GM18499 (cell line): ENCODE measurements at regions not wholly inside any gene's neighbourhood (a gene's known extent, or its start where the extent isn't known, plus 50 kb on each side); places are given as distances from the start of the nearest gene placed in this dataset.
"Not testable (repeated sequence)": the region's sequence is repeated elsewhere in the genome, so short reads cannot be mapped to it uniquely, and the experiment has no call there.

ENCODE experiments used
- ATAC-seq: cut with Tn5 transposase; IDR thresholded peaks from one replicate; pipeline ENCODE4 v1.9.1; 2021; ENCODE audit warnings: moderate number of reproducible peaks; ENCODE audit not compliant: insufficient read depth, unreplicated experiment

DNA sequence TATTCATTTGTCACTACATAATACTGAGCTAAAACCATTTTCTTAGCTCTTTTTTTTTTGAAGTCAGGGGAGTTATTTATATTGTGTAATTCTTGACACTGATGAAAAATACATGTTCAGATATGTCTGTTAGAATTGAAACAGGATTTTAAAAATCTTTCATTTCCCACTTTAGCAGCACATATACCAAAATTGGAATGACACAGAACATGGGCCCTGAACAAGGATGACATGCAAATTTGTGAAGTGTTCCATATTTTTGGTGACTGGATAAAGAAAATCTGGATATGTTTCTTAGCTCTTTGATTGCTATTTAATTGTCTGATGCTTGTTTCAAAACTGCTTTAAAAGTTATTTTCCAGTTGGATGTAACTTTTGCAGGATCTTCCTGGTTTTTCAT lies 1963.9 kb upstream of the LRRTM1 start:
- ATAC-seq, result no peak

DNA sequence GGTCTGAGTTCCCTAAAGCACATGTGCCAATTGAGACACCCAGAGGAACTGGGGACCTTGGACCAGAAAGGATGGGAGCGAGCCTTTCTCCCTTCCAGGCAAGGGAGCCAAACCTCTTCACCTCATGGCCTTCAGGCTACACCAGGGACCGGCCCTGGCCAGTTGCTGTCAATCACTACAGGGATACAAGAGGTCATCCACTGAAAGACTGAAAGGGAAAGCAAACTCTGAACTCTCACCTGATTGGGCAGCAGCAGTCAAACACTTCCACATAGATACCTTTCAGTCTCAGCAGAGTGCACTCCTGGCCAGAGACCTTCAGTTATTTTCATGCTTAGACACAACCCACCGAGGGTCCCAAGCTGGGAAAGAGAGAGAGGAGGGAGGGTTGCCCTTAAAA lies 1956.0 kb upstream of the LRRTM1 start:
- no peak for ATAC-seq

DNA sequence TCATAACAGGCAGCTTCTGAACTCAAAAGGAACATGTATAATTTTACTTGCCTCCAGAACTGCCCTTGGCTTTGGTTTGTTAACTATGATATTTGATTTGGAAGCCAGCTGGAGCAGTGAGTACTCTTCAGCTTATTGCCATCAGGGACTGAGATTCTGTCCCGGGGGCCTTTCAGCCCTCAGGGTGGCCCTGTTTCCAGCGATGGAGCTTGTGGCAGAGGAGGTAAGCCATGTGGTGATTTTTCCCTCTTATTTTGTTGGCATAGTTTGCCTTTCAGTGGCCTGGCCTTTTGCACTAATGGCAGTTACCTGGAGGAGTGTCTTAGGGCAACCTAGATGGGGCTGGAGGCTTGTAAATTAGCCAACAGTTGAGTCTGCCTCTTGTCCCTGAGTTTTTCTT lies 1955.0 kb upstream of the LRRTM1 start:
- no peak for ATAC-seq

DNA sequence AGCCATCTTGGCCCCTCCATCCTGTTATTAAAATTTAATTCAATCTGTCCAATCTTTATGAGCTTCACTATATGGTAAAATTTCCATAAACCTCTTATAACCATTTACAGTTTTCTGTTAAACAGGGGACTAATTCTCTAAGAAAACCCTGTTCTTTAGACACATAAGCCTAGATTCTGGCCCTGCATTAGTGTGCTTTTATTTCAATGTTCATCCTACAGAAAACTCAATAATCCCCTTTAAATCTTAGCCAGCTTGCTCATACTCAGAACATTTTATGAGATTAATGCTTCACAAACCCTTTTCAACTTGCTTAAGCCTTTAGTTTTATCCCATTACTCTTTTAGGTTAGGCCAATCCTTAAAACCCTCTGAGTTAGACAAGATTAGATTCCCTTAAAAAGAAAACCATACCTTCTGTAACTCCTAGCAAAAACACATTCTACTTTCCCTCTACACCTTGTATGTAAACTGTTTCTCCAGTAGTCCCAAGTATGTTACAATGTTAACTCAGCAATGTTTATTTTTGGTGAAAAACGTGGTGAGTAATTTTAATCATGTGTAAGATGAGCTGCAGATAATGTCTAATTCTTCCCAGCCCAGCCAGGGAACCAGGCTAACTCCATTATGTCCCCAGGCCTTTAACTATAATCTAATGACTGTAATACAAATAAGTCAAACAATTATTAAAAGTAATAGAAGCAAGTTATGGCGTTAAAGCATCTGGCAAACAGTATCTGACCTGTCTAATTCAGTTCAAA lies 1953.4 kb upstream of the LRRTM1 start:
- no peak for ATAC-seq

DNA sequence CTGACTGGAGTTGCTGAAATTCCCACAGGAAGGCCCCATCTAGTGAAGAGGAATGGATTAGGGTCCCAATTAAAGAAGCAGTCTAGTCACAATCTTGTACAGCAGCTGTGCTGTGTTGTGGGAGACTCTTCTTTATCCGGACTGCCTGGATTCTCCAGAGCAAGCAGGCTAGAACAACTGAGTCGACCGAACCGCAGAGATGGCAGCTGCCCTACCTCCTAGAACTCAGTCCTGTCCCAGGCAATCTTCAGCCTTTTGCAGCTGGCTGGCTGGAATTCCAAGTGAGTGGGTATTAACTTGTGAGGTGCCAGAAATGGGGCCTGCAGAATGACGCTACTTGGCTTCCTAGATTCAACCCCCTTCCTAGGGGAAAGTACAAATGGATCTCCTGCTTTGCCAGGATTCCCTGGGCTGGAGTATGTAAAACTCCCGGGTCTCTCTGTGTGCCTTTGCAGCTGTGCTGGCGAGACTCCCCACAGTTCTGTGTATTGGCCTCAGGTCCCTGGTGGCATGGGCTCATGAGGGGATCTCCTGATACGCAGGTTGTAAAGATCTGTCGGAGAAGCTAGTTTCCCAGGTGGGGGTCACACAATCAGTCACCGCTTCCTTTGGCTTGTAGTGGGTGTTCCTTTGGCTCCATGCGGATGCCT lies 1952.6 kb upstream of the LRRTM1 start:
- no peak for ATAC-seq

DNA sequence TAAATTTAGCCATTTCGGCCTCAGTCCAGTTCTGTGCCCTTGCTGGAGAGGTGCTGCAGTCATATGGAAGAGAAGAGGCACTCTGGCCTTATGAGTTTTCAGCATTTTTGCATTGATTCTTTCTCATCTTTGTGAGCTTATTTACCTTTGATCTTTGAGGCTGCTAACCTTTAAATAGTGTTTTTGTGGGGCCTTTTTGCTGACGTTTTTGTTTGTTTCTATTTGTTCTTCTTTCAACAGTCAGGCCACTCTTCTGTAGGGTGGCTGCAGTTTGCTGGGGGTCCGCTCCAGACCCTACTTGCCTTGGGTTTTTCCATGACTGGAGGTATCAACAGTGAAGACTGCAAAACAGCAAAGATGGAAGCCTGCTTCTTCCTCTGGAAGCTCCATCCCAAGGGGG lies 1951.7 kb upstream of the LRRTM1 start:
- no peak for ATAC-seq

DNA sequence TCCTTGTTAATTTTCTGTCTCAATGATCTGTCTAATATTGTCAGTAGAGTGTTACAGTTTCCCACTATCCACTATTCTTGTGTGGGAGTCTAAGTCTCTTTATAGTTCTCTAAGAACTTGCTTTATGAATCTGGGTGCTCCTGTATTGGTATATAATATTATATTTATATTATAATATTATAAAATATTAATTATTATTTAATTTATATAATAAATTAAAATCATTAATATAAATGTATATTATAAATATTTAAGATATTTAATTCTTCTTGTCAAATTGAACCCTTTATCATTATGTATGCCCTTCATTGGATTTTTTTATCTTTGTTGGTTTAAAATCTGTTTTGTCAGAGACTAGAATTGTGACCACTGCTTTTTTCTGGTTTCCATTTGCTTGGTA lies 1950.2 kb upstream of the LRRTM1 start:
- ATAC-seq, result no peak

DNA sequence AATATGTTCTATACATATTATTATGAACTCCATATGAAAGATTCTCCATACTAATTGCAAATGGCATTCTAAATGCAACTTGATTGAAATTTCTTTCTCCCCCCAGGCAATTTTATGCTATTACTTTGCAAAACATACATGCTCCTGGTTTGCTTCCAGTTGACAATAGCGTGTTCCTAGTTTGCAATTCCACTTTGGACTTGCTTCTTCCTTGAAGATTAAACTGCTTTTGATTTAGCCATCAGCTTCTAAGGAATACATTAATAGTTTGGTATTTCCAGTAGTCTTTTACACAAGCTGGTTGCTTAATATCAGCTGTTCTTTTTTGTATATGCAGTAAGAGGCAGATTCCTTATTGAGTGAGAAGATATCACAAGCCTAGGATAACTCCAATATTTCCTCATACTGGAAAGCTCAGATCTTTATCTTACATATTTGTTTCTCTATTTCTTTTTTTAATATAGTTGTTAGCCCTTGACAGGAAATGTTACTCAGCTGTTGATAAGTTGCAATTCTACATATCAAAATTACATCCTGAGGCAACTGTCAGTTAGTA lies 1941.7 kb upstream of the LRRTM1 start:
- no peak for ATAC-seq

DNA sequence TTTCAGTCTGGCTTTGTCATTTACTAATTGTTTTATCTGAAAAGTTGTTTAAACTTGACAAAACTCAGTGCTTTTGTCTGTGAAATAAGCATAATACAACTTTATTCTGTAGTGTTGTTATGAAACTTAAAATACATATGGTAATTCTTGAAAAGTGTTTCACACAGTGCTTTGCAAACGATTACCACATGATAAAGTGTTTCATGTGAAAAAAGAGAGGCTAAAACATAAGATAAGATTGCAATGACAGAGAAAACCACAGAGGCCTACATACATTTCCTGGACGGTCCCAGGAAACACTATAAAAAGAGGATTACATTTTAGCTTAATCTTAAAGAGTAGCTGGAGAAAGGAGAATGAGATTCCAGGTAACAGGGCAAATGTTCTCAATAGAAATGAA lies 1934.6 kb upstream of the LRRTM1 start:
- ATAC-seq, result no peak

DNA sequence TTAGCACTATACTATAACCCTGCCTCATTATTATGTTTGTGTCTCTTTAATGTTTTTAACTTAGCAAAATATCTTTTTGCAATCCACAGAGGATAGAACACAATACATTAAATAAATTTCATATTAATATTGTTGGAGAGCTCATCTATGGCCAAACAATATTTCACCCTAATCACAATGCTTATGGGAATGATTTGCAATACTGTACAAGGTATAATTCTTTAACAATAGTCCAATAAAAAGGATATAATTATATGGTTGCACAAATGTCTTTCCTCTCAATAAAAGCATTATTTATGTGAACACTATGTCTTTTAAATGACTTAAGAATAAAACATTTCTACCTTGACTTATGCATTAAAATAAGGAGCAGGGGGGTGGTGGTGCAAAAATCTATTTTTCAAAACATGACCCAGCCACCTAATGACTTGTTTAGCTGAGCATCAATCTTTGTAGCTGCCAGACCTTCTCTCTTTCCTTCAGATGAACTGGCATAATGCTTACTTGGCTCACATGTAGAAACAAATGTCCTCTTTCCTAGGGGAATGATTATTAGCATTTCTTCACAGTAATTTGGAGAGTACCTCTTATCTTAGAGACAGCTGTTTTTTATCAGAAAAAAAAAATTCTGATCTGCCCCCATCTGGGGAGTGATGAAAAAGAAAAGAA lies 1933.6 kb upstream of the LRRTM1 start:
- ATAC-seq, result no peak

DNA sequence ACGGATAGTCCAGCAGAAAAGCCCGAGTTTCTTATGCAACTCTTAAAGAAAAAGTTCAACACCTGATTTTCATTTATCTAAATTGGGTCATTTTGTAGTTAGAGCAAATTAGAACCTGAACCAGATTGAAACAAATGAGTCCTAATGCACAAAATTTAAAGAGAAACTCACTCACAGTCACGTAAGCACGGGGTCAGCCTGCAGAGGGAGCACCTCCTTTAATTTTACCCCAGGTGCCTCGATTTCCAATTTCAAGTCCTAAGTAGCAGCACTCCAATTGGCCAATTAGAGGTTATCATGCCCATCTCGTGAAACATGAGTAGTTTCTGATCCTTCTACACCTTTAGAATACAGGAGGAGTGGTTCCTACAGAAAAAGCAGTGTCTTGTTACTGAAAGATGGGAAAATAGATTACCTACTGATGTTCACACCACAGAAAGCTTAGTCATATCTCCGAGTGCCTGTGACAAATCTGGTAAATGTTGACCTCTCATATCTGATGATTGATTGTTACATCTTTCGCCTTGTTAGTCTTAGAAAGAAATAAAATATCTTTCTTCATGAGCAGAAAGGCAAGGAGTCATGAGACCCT lies 1929.8 kb upstream of the LRRTM1 start:
- ATAC-seq, result no peak

DNA sequence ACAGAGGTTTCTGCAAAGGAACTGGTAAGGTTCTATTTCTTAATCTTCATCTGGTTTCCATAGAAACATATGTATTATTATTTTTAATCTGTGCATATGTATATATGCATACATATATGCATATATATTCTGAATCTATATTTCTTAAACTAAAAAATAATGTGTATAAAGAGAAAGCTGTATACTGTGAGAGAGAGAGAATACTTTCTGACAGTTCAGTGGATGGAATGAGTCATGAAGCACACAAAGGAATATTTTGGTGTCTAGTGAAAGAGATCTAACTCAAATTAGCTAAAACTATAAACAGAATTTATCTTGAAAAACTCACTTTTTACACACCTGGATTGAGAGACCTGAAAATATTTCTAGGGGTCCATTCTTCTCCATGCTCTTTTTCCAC lies 1929.3 kb upstream of the LRRTM1 start:
- ATAC-seq, result no peak

DNA sequence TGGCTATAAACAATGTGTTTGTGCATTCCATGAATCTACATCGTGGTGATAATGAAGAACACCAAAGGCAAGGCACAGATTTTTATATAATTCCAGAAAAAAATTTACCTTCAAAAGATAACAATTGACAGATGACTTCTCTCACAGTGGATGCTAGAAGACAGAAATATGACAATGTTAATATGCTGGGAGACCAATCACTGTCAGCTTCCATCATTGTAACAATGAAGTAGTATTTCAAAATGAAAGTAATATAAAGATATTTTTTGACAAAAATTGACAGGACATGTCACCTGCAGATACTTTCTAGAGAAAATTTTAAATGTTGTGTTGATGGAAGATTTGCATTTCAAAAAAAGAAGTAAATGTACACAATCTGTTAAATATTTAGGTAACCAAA lies 1925.9 kb upstream of the LRRTM1 start:
- ATAC-seq, result no peak

DNA sequence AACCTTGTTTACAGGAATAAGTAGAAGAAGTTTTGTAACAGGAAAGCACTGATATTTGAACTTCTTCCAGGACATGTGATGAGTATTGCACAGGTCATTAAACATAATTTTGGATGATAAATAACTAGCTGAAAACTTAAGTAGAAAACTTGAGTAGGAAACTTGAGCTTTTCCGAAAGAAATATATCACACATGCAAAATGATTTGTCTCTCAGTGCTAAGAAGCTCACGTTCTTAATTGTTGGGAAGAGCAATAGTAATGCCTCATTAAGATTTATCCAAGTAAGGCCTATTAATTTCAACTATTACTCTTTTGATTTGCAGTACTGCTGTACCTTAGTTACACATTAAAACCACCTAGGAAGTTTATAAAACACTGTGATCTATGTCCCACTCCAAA lies 1921.9 kb upstream of the LRRTM1 start:
- ATAC-seq, result no peak

DNA sequence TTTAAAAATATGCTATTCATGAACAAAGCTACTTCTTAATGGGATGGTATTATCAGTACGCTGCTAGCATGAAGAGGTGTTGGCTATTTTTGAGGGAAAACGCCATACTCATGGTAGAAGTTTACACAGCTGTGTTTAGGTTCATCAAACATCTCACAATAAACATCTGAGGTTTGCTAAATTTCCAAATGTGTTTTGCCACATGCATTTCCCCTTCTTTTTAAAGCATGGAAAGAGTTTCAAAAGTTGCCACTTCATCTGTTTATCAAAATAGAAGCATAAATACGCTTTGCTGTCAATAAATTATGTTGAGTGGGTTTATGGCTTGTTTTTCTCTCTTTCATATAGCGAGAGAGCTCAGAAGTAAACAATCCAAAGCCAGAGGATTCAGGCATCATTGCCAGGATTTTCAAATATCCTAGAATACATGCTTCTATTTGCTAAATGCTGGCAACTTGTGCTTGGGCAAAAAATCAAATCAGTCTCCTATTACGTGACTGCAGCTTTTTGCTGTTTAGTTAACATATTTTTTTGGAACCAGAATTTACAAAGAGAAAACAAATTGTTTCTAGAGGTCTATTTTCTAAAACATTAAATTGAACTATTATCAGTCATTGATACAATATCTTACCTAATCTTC lies 1919.9 kb upstream of the LRRTM1 start:
- ATAC-seq, result no peak

DNA sequence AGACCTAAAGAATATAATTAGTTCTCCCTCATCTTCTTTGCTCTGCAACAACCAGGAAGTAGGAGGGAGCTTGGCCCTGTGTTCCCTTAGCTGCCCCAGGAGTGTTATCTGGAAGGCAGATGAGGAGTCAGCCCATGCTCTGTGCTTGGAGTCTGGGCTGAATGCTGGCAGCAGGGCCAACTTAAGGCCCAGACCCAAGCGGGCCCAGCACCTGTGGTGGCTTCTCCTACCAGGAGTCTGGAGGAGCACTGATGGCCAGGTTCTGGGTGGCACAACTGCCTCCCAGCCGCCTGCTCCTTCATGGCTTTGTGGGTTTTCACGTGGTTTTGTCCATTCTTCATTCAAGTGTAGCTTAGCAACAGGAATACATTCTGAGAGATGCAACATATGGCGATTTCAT lies 1910.7 kb upstream of the LRRTM1 start:
- ATAC-seq, result no peak

DNA sequence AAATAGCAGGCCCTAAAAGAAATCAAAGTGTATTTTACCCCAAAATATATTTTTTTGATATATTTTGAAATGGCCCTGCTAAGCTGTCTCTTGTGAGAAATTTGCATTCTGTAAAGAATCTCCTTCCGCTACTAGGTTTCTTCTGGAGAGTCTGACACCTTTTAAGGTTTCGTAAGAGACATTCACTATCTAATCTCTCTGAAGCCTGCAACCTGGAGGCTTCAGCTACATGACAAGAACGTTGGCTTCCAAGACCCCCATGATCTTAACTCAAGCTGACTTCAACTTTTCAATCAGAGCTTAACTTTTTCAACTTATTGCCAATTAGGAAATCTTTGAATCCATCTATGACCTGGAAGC lies 1894.9 kb upstream of the LRRTM1 start:
- no peak for ATAC-seq

DNA sequence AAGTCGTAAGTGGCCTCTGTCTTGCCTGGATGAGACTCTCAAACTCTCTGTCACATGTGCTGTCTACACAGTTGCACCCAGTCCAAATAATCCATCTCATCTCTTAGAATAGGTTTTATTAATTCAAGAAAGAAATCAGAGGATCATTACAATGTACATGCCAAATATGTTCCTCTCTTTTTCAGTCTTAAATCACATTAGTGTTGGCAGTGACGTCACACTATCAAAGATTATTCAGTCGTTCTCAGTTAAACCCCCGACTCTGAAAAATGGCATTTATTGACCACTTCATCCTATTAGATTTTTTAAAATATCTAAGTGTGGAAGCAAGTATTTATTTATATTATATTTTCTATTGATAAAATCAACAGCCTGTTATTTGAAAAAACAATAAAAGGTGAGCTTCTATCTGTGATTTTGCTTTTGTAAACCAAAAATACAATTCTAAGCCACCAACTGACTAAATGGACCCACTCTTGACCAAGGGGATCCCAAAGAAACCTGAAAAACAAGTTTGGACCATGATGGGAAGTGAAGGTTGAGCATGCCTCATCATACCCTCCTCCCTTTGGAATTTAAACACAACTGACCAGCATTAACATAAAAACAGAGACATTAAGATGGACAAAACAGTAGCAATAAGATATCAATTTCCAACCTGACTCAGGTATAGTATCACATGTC lies 1894.4 kb upstream of the LRRTM1 start:
- ATAC-seq, result no peak

DNA sequence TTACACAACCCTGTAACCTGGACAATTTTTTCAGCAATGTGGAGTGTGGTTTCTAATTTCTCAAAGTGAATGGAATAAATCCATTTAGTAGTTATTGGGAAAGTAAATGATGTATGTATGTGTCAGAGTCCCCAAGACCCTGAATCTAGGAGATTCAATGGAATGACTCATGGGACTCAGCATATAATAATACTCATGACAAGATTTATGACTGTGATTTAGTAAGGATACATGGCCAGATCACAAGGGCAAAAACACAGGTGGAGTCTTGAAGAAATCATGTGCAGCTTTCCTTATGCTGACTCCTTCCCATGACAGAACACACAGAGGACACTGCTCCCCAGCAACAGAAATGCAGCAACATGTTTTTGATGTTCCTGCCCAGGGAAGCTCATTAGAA lies 1877.7 kb upstream of the LRRTM1 start:
- ATAC-seq, result no peak

DNA sequence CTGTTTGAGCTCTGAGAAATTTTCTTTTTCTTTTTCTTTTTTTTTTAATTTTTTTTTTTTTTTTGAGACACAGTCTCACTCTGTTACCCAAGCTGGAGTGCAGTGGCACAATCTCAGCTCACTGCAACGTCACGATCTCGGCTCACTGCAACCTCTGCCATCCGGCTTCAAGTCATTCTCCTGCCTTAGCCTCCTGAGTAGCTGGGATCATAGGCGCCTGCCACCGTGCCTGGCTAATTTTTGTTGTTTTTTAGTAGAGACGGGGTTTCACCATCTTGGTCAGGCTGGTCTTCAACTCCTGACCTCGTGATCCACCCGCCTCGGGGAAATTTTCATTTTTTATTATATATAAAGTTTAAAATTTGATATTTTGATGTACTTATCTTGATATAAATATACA lies 1870.7 kb upstream of the LRRTM1 start:
- ATAC-seq, result not testable (repeated sequence)
